GM19099 (cell line): ENCODE measurements at regions not wholly inside any gene's neighbourhood (a gene's known extent, or its start where the extent isn't known, plus 50 kb on each side); places are given as distances from the start of the nearest gene placed in this dataset.

Experiments
- POLR2A ChIP-seq: IDR thresholded peaks from 3 replicates; pipeline ENCODE4 v1.6.1; 2011; ENCODE audit warnings: low read depth; ENCODE audit not compliant: insufficient read length; ENCODE audit errors: extremely low read depth

GRCh38 chr10:3978174-3978573 lies 193.2 kb upstream of the KLF6 start:
- TF ChIP-seq POLR2A = no peak

DNA sequence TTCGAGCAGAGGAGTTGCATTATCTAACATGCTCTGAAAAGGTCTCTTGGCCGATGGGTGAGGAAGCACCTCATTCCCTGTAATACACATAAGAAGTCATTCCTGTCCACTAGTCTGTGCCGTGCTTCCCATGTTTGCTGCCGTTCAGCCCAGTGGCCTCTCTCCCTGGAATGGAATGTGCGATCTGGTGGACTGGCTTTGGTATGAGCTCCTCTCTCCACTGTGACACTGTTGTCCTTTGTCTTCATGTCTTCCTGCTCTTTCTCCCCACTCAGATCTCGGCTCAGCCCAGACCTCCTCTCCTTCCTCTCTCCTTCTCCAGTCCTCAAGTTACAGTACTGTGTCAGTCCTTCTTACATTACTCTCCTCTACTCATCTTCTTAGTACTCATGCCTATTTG lies 192.8 kb upstream of the KLF6 start:
- TF ChIP-seq POLR2A = no peak

DNA sequence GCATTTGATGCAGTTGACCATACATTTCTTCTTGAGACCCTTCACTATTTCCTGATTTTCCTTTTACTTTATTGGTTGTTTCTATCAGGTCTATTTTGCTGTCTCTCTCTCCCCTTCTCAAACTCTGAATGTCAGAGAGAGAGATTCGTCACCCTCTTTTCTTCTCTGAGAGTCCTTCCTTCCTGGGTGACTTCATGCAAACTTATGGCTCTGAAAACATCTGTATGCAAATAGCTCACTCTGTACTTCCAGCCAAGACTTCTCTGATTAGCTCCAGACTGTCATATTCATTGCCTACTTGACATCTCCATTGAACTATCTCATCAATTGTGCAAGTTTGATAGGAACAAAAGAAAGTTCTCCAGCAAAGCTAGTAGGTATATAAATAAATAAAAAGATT lies 191.7 kb upstream of the KLF6 start:
- no peak for TF ChIP-seq POLR2A

- no peak for TF ChIP-seq POLR2A
Observed at GRCh38 chr10:3976171-3976570, 191.2 kb upstream of the KLF6 start.

GRCh38 chr10:3975016-3975415 lies 190.0 kb upstream of the KLF6 start:
- TF ChIP-seq POLR2A = no peak

- TF ChIP-seq POLR2A = no peak
Observed at GRCh38 chr10:3972460-3973301, 187.7 kb upstream of the KLF6 start.

GRCh38 chr10:3971713-3972112 lies 186.7 kb upstream of the KLF6 start:
- no peak for TF ChIP-seq POLR2A

DNA sequence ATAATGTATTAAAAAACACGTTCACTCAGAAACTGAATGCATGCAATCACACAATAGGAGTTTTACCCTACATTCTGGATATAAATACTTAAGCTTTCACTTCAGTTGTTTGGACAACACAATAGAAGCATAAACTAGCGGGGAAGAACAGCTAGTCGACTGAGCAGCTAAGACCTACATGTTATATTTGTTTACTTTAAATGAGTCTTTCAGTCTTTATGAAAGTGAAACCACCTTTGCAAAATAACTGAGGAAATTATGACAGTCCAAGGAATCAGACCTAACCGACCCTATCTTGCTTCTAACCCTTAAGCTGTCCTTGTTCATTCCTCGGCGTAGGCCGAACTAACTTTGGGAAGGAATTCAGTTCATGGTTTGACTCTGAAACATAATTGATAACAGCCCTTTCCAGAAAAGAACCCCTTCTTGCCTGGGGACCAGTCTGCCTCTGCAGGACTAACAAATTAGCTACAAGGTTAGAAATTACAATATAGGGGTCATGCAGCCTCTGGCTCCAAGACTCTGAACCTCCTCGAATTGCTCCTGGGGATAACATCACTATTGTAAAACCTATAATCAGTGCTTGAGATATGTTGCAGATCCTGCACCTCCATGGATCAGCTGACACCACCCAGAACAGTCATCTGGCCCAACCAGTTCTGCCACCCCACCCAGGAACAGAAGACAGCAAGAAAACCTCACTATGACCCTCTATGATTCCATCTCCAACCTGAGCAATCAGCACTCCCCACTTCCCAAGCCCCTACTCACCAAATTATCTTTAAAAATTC lies 185.1 kb upstream of the KLF6 start:
- TF ChIP-seq POLR2A = no peak

DNA sequence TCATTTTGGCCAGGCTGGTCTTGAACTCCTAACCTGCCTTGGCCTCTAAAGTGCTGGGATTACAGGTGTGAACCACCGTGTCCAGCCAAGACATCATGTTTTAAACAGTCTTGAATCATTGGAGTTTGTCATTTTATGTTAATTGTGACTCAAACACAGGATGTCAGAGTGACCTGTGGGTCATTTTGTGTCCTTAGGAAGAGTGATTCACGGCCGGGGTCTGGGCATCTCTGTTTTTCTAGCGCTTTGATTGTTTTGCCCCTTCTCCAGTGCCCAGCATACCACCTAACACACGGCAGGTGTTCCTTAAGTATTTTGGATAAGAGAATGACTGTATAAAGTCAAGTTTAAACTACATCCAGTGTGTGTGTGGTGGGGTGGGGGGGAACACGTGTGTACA lies 183.7 kb upstream of the KLF6 start:
- TF ChIP-seq POLR2A = no peak

- no peak for TF ChIP-seq POLR2A
Observed at GRCh38 chr10:3964516-3964915, 179.5 kb upstream of the KLF6 start.

DNA sequence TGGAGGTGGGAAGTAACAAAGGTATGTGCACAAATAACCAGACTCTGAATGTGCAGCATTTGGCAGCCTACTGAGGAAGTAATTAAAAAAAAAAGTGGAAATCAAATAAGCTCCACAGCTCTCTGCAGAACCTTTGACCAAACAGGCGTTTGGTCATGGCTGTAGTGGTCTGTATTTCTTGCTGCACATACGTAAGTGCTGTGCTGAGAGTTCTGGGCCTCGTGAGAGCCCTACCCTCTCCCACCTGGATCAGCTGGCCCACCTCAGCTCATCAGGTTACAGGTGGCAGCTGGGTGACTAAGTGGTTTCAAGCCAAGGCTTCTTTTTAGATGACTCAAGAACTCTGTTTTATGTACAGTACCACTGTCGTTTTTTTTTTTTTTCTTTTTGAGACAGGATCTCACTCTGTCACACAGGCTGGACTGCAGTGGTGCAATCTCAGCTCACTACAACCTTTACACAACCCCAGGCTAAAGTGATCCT lies 178.2 kb upstream of the KLF6 start:
- TF ChIP-seq POLR2A = no peak

DNA sequence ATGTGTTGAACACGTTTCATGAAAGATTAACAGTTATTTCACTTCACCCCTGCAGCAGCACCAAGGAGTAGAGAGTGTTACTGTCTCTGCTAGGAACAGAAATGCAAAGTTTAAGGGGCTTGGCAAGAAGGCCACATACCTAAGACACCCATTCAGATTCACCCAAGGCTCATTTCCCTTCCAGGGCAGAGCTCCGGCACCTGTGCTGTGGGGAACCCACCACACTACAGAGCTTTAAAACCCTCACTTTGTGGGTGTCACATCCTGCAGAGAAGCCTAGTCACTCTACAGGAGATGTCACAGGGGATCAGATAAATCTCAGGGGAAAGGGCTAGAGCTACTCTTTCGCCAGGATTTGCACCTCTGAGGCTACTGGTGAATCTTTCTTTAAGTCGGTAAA lies 176.1 kb upstream of the KLF6 start:
- TF ChIP-seq POLR2A = no peak

DNA sequence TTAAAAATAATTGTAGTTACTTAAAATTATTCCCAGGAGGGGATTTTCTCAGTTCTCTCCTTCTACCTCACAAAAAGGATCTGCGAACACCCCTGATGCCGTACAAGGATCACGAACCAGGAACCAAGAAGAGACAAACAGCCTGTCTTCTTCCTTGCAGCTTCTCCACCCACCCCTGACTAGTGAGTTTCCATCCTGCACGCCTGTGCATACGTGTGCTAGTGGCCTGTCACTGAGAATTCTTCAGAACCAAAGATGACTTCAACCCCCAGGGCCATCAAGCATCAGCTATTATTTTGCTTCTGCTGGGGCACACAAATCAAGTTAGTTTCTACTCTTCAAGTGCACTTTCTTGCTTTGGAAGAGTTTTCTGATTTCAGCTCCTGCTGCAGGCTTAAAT lies 175.5 kb upstream of the KLF6 start:
- TF ChIP-seq POLR2A = no peak

GRCh38 chr10:3959370-3960325 lies 174.6 kb upstream of the KLF6 start:
- no peak for TF ChIP-seq POLR2A

DNA sequence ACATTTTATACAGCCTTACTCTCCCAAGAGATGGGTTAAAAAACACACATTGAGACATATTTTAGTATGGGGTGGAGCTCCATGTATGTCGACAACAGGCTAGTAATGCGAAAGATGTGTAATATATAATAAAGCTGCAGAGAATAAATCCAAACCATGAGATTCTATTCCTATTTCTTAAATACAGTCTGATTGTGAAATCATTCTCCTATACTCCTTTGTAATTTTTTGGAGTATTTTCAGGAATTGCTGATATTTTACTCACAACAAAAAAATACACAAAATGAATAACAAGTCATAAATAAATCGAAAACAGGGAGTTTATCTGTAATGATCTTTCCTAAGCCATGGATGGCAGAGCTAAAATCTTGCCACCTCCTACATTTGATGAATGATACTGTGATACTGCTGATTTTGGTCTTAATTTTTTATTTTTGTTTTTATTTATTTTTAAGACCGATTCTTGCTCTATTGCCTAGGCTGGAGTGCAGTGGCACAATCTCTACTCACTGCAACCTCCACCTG lies 173.5 kb upstream of the KLF6 start:
- no peak for TF ChIP-seq POLR2A
